G401.6 (cell line): ENCODE measurements at regions not wholly inside any gene's neighbourhood (a gene's known extent, or its start where the extent isn't known, plus 50 kb on each side); places are given as distances from the start of the nearest gene placed in this dataset.

Source experiments
- FAIRE-seq: peaks from 2 replicates; lab custom pipeline; 2012; peaks lifted over from hg19 to GRCh38; lab: Jason Lieb, UNC

- no peak for FAIRE-seq
Observed at GRCh38 chr2:222146488-222146887, 152.3 kb downstream of the PAX3 start.

GRCh38 chr2:222142027-222142426 lies 156.8 kb downstream of the PAX3 start:
- no peak for FAIRE-seq

- FAIRE-seq = no peak
Observed at GRCh38 chr2:222136106-222136630, 162.6 kb downstream of the PAX3 start.

- FAIRE-seq = no peak
Observed at GRCh38 chr2:222134654-222135053, 164.1 kb downstream of the PAX3 start.

GRCh38 chr2:222133897-222134296 lies 164.9 kb downstream of the PAX3 start:
- FAIRE-seq = no peak

- no peak for FAIRE-seq
Observed at GRCh38 chr2:222130855-222131254, 167.9 kb downstream of the PAX3 start.

GRCh38 chr2:222127660-222128059 lies 171.1 kb downstream of the PAX3 start:
- FAIRE-seq = no peak

GRCh38 chr2:222120933-222121332 lies 177.9 kb downstream of the PAX3 start:
- FAIRE-seq = no peak

- no peak for FAIRE-seq
Observed at GRCh38 chr2:222115296-222115695, 183.5 kb downstream of the PAX3 start.

GRCh38 chr2:222108957-222109585 lies 189.7 kb downstream of the PAX3 start:
- FAIRE-seq = no peak

- no peak for FAIRE-seq
Observed at GRCh38 chr2:222108497-222108896, 190.3 kb downstream of the PAX3 start.

GRCh38 chr2:222105046-222105445 lies 193.8 kb downstream of the PAX3 start:
- FAIRE-seq = no peak

- no peak for FAIRE-seq
Observed at GRCh38 chr2:222102575-222103349, 196.0 kb downstream of the PAX3 start.

GRCh38 chr2:222100704-222101699 lies 197.8 kb downstream of the PAX3 start:
- no peak for FAIRE-seq

- FAIRE-seq = no peak
Observed at GRCh38 chr2:222088561-222088960, 210.2 kb downstream of the PAX3 start.

GRCh38 chr2:222087998-222088397 lies 210.8 kb downstream of the PAX3 start:
- FAIRE-seq = no peak

GRCh38 chr2:222082201-222082600 lies 216.6 kb downstream of the PAX3 start:
- FAIRE-seq = no peak

GRCh38 chr2:222080141-222080540 lies 218.7 kb downstream of the PAX3 start:
- FAIRE-seq = no peak

GRCh38 chr2:222076973-222077690 lies 221.7 kb downstream of the PAX3 start:
- no peak for FAIRE-seq

- FAIRE-seq = no peak
Observed at GRCh38 chr2:222074674-222075073, 224.1 kb downstream of the PAX3 start.

- FAIRE-seq = no peak
Observed at GRCh38 chr2:222071911-222072310, 226.9 kb downstream of the PAX3 start.

GRCh38 chr2:222064286-222064685 lies 234.5 kb downstream of the PAX3 start:
- no peak for FAIRE-seq
